ENCODE measurements at regions not wholly inside any gene's neighbourhood (a gene's known extent, or its start where the extent isn't known, plus 50 kb on each side); places are given as distances from the start of the nearest gene placed in this dataset.

- no peaks in the 10 kb centered on the region for H3K27me3 ChIP-seq (replicated peaks; ENCODE audit: insufficient read depth)
- no peak for DNase-seq (ENCODE audit: low spot score)
- H3K27ac ChIP-seq = no peak overlapping the region
- no peaks in the 10 kb centered on the region for H3K36me3 ChIP-seq
- no peak for TF ChIP-seq CTCF (IDR thresholded peaks at IDR 0.05)
- ATAC-seq (ENCODE audit: insufficient number of reproducible peaks, low FRiP score, low read depth) = no peak
- no peaks in the 10 kb centered on the region for H3K4me1 ChIP-seq (ENCODE audit: control insufficient read depth in 1 of 2, low read depth in 2 of 2)
- no peak overlapping the region for H3K4me3 ChIP-seq
- H3K9me3 ChIP-seq = no peaks in the 10 kb centered on the region
Observed at GRCh38 chr2:65486802-65487201, 54.4 kb upstream of the SPRED2 start.

- Histone ChIP-seq H3K27me3 (replicated peaks; ENCODE audit: insufficient read depth) (no peaks in the 10 kb centered on the region), H3K4me1 (ENCODE audit: control insufficient read depth in 1 of 2, low read depth in 2 of 2) (no peaks in the 10 kb centered on the region), H3K4me3 (no peak overlapping the region), H3K36me3 (no peaks in the 10 kb centered on the region), H3K27ac (no peak overlapping the region), H3K9me3 (no peaks in the 10 kb centered on the region)
- ATAC-seq (ENCODE audit: insufficient number of reproducible peaks, low FRiP score, low read depth) = no peak
- TF ChIP-seq CTCF (IDR thresholded peaks at IDR 0.05) = no peak
- DNase-seq (ENCODE audit: low spot score) = no peak
Observed at GRCh38 chr2:65486282-65486681, 53.9 kb upstream of the SPRED2 start.

GRCh38 chr2:65485839-65486238 is 53.4 kb upstream of the SPRED2 start:
- TF ChIP-seq CTCF (IDR thresholded peaks at IDR 0.05) = no peak

GRCh38 chr2:65483763-65484162 is 51.4 kb upstream of the SPRED2 start:
- no peak for TF ChIP-seq CTCF (IDR thresholded peaks at IDR 0.05)
- ATAC-seq (ENCODE audit: insufficient number of reproducible peaks, low FRiP score, low read depth) = no peak
- Histone ChIP-seq H3K27ac (no peak overlapping the region), H3K9me3 (no peaks in the 10 kb centered on the region), H3K4me1 (ENCODE audit: control insufficient read depth in 1 of 2, low read depth in 2 of 2) (no peaks in the 10 kb centered on the region), H3K4me3 (no peak overlapping the region), H3K27me3 (replicated peaks; ENCODE audit: insufficient read depth) (no peaks in the 10 kb centered on the region), H3K36me3 (no peaks in the 10 kb centered on the region)
- no peak for DNase-seq (ENCODE audit: low spot score)

More at GRCh38 chr2:65485839-65486238, 53.4 kb upstream of the SPRED2 start:
- Histone ChIP-seq H3K4me1 (ENCODE audit: control insufficient read depth in 1 of 2, low read depth in 2 of 2) (no peaks in the 10 kb centered on the region), H3K36me3 (no peaks in the 10 kb centered on the region), H3K27ac (no peak overlapping the region), H3K27me3 (replicated peaks; ENCODE audit: insufficient read depth) (no peaks in the 10 kb centered on the region), H3K9me3 (no peaks in the 10 kb centered on the region), H3K4me3 (no peak overlapping the region)
- ATAC-seq (ENCODE audit: insufficient number of reproducible peaks, low FRiP score, low read depth) = no peak
- no peak for DNase-seq (ENCODE audit: low spot score)

GRCh38 chr2:65482971-65483370 is 50.6 kb upstream of the SPRED2 start:
- H3K27me3 ChIP-seq (replicated peaks; ENCODE audit: insufficient read depth) = no peaks in the 10 kb centered on the region
- no peak for ATAC-seq (ENCODE audit: insufficient number of reproducible peaks, low FRiP score, low read depth)
- DNase-seq (ENCODE audit: low spot score) = no peak
- H3K4me3 ChIP-seq = no peak overlapping the region
- TF ChIP-seq CTCF (IDR thresholded peaks at IDR 0.05) = no peak
- H3K9me3 ChIP-seq = no peaks in the 10 kb centered on the region
- H3K27ac ChIP-seq = no peak overlapping the region
- H3K4me1 ChIP-seq (ENCODE audit: control insufficient read depth in 1 of 2, low read depth in 2 of 2) = no peaks in the 10 kb centered on the region
- no peaks in the 10 kb centered on the region for H3K36me3 ChIP-seq
